Tibial nerve (tissue), 3 donors: ENCODE measurements at regions not wholly inside any gene's neighbourhood (a gene's known extent, or its start where the extent isn't known, plus 50 kb on each side); places are given as distances from the start of the nearest gene placed in this dataset.

Source experiments
- POLR2A ChIP-seq, 2 donors: fragments of 450-650 bp; IDR thresholded peaks; one replicate each; pipeline ENCODE4 v1.6.1; 2017; ENCODE audit warnings: antibody characterized with exemption in 2 of 2, mild to moderate bottlenecking in 2 of 2, moderate library complexity in 2 of 2
- TF ChIP-seq, protein P1 (sequence below), 5 experiments: fragments of 200-600 bp in 3 of 5; fragments of 450-650 bp in 2 of 5; sonication (generic) in 3 of 5; IDR thresholded peaks; one replicate each; pipeline ENCODE4 v1.5.1; 2016 to 2019; ENCODE audit warnings: antibody characterized with exemption in 5 of 5, mild to moderate bottlenecking in 3 of 5, moderate library complexity in 2 of 5

- TF ChIP-seq, protein P1, sequence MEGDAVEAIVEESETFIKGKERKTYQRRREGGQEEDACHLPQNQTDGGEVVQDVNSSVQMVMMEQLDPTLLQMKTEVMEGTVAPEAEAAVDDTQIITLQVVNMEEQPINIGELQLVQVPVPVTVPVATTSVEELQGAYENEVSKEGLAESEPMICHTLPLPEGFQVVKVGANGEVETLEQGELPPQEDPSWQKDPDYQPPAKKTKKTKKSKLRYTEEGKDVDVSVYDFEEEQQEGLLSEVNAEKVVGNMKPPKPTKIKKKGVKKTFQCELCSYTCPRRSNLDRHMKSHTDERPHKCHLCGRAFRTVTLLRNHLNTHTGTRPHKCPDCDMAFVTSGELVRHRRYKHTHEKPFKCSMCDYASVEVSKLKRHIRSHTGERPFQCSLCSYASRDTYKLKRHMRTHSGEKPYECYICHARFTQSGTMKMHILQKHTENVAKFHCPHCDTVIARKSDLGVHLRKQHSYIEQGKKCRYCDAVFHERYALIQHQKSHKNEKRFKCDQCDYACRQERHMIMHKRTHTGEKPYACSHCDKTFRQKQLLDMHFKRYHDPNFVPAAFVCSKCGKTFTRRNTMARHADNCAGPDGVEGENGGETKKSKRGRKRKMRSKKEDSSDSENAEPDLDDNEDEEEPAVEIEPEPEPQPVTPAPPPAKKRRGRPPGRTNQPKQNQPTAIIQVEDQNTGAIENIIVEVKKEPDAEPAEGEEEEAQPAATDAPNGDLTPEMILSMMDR (IDR thresholded peaks at IDR 0.05) = no peak
- TF ChIP-seq POLR2A (IDR thresholded peaks at IDR 0.05) = no peak
These were observed 298.7 kb upstream of the COL3A1 start for GRCh38 chr2:188675391-188676009.
